ENCODE measurements at regions not wholly inside any gene's neighbourhood (a gene's known extent, or its start where the extent isn't known, plus 50 kb on each side); places are given as distances from the start of the nearest gene placed in this dataset.

- Histone ChIP-seq H3K27me3 (ENCODE audit: insufficient read depth, low read length) (no peaks in the 10 kb centered on the region), H2AFZ (ENCODE audit: low read length) (no peak overlapping the region)
Measured at GRCh38 chr1:193733674-193734073, 547.3 kb upstream of the B3GALT2 start.

GRCh38 chr1:193730017-193730416 lies 543.6 kb upstream of the B3GALT2 start:
- H3K4me1 ChIP-seq (ENCODE audit: insufficient read depth, low read length): no peaks in the 10 kb centered on the region
- H3K79me2 ChIP-seq (ENCODE audit: insufficient read depth, low read length): no peaks in the 10 kb centered on the region
- no peaks in the 10 kb centered on the region for H4K20me1 ChIP-seq (ENCODE audit: insufficient read depth, low read length)
- no peak overlapping the region for H3K27ac ChIP-seq (ENCODE audit: low read depth, low read length)
- no peaks in the 10 kb centered on the region for H3K36me3 ChIP-seq (ENCODE audit: insufficient read depth, low read length)
- H3K4me3 ChIP-seq (ENCODE audit: insufficient read depth, low read length): no peak overlapping the region
- DNase-seq (ENCODE audit: insufficient read length, low spot score, missing footprints): no peak
- no peaks in the 10 kb centered on the region for H3K27me3 ChIP-seq (ENCODE audit: insufficient read depth, low read length)
- H2AFZ ChIP-seq (ENCODE audit: low read length): no peak overlapping the region
- no peak for TF ChIP-seq CTCF (IDR thresholded peaks at IDR 0.05; ENCODE audit: extremely low read depth, low read depth, low read length)
- H3K9me3 ChIP-seq (ENCODE audit: low read depth, low read length): no peaks in the 10 kb centered on the region
- H3K4me2 ChIP-seq (ENCODE audit: insufficient read depth, low read length): no peak overlapping the region

More at GRCh38 chr1:193733674-193734073, 547.3 kb upstream of the B3GALT2 start:
- Histone ChIP-seq H3K79me2 (ENCODE audit: insufficient read depth, low read length) (no peaks in the 10 kb centered on the region), H3K9me3 (ENCODE audit: low read depth, low read length) (no peaks in the 10 kb centered on the region), H3K4me3 (ENCODE audit: insufficient read depth, low read length) (no peak overlapping the region), H3K36me3 (ENCODE audit: insufficient read depth, low read length) (no peaks in the 10 kb centered on the region), H4K20me1 (ENCODE audit: insufficient read depth, low read length) (no peaks in the 10 kb centered on the region), H3K4me1 (ENCODE audit: insufficient read depth, low read length) (no peaks in the 10 kb centered on the region), H3K4me2 (ENCODE audit: insufficient read depth, low read length) (no peak overlapping the region), H3K27ac (ENCODE audit: low read depth, low read length) (no peak overlapping the region)
- no peak for DNase-seq (ENCODE audit: insufficient read length, low spot score, missing footprints)
- TF ChIP-seq CTCF (IDR thresholded peaks at IDR 0.05; ENCODE audit: extremely low read depth, low read depth, low read length): no peak

GRCh38 chr1:193729429-193729828 lies 543.0 kb upstream of the B3GALT2 start:
- no peak for DNase-seq (ENCODE audit: insufficient read length, low spot score, missing footprints)
- Histone ChIP-seq H3K4me3 (ENCODE audit: insufficient read depth, low read length) (no peak overlapping the region), H4K20me1 (ENCODE audit: insufficient read depth, low read length) (no peaks in the 10 kb centered on the region), H3K4me2 (ENCODE audit: insufficient read depth, low read length) (no peak overlapping the region), H3K36me3 (ENCODE audit: insufficient read depth, low read length) (no peaks in the 10 kb centered on the region), H3K4me1 (ENCODE audit: insufficient read depth, low read length) (no peaks in the 10 kb centered on the region), H3K9me3 (ENCODE audit: low read depth, low read length) (no peaks in the 10 kb centered on the region), H3K27me3 (ENCODE audit: insufficient read depth, low read length) (no peaks in the 10 kb centered on the region), H2AFZ (ENCODE audit: low read length) (no peak overlapping the region), H3K27ac (ENCODE audit: low read depth, low read length) (no peak overlapping the region), H3K79me2 (ENCODE audit: insufficient read depth, low read length) (no peaks in the 10 kb centered on the region)
- TF ChIP-seq CTCF (IDR thresholded peaks at IDR 0.05; ENCODE audit: extremely low read depth, low read depth, low read length): no peak

- no peak overlapping the region for H3K4me3 ChIP-seq (ENCODE audit: insufficient read depth, low read length)
- DNase-seq (ENCODE audit: insufficient read length, low spot score, missing footprints): no peak
Measured at GRCh38 chr1:193727850-193728249, 541.4 kb upstream of the B3GALT2 start.

More at GRCh38 chr1:193727850-193728249, 541.4 kb upstream of the B3GALT2 start:
- Histone ChIP-seq H4K20me1 (ENCODE audit: insufficient read depth, low read length) (no peaks in the 10 kb centered on the region), H3K4me2 (ENCODE audit: insufficient read depth, low read length) (no peak overlapping the region), H3K79me2 (ENCODE audit: insufficient read depth, low read length) (no peaks in the 10 kb centered on the region), H3K36me3 (ENCODE audit: insufficient read depth, low read length) (no peaks in the 10 kb centered on the region), H2AFZ (ENCODE audit: low read length) (no peak overlapping the region), H3K27me3 (ENCODE audit: insufficient read depth, low read length) (no peaks in the 10 kb centered on the region), H3K27ac (ENCODE audit: low read depth, low read length) (no peak overlapping the region), H3K4me1 (ENCODE audit: insufficient read depth, low read length) (no peaks in the 10 kb centered on the region), H3K9me3 (ENCODE audit: low read depth, low read length) (no peaks in the 10 kb centered on the region)
- TF ChIP-seq CTCF (IDR thresholded peaks at IDR 0.05; ENCODE audit: extremely low read depth, low read depth, low read length): no peak

All from osteoblast (primary cell).